Smooth muscle cell (in vitro differentiated cells): ENCODE measurements at regions not wholly inside any gene's neighbourhood (a gene's known extent, or its start where the extent isn't known, plus 50 kb on each side); places are given as distances from the start of the nearest gene placed in this dataset.
A peak's percentile ranks its signal among the peaks of the same experiment; 100 is the strongest.

Experiments
- DNase-seq: peaks from one replicate; lab custom pipeline; 2025; ENCODE audit not compliant: unreplicated experiment; lab: John Stamatoyannopoulos, UW
- H2AFZ ChIP-seq: fragments of 200-600 bp; sonication (generic); 2 replicates; pipeline ENCODE4 v1.6.0; 2016; ENCODE audit warnings: antibody characterized with exemption, low read depth, mild to moderate bottlenecking
- H3F3A ChIP-seq: fragments of 200-600 bp; sonication (generic); 2 replicates; pipeline ENCODE4 v1.6.0; 2017; ENCODE audit warnings: antibody characterized with exemption, low read depth
- H3K27ac ChIP-seq: fragments of 200-600 bp; sonication (generic); 2 replicates; pipeline ENCODE4 v1.5.1; 2016; ENCODE audit warnings: low read depth, mild to moderate bottlenecking
- H3K27me3 ChIP-seq: fragments of 200-600 bp; sonication (generic); 2 replicates; pipeline ENCODE4 v1.6.1; 2016; ENCODE audit warnings: low read depth, mild to moderate bottlenecking
- H3K36me3 ChIP-seq: fragments of 200-600 bp; sonication (generic); 2 replicates; pipeline ENCODE4 v1.5.1; 2016; ENCODE audit warnings: low read depth
- H3K4me1 ChIP-seq: fragments of 200-600 bp; sonication (generic); 2 replicates; pipeline ENCODE4 v1.5.1; 2016; ENCODE audit warnings: low read depth
- H3K4me2 ChIP-seq: fragments of 200-600 bp; sonication (generic); 2 replicates; pipeline ENCODE4 v1.6.0; 2016; ENCODE audit warnings: mild to moderate bottlenecking
- H3K4me3 ChIP-seq: fragments of 200-600 bp; sonication (generic); 2 replicates; pipeline ENCODE4 v1.5.1; 2016; ENCODE audit warnings: mild to moderate bottlenecking
- H3K79me2 ChIP-seq: fragments of 200-600 bp; sonication (generic); 2 replicates; pipeline ENCODE4 v1.6.0; 2016; ENCODE audit warnings: low read depth, mild to moderate bottlenecking
- H3K9ac ChIP-seq: fragments of 200-600 bp; sonication (generic); 2 replicates; pipeline ENCODE4 v1.6.0; 2016; ENCODE audit warnings: low read depth
- H3K9me3 ChIP-seq: fragments of 200-600 bp; sonication (generic); replicated peaks from 2 replicates; pipeline ENCODE4 v1.5.1; 2016; ENCODE audit warnings: low read depth
- H4K20me1 ChIP-seq: fragments of 200-600 bp; sonication (generic); 2 replicates; pipeline ENCODE4 v1.6.0; 2016; ENCODE audit warnings: low read depth
- WGBS: methylation state at CpG from one replicate; pipeline ENCODE4 v1.1.7; 2016; ENCODE audit warnings: low lambda C conversion rate; 5-methylcytosine and 5-hydroxymethylcytosine counted together
- TF ChIP-seq, protein P1 (sequence below): fragments of 200-600 bp; sonication (generic); IDR thresholded peaks from 2 replicates; pipeline ENCODE4 v1.5.1; 2017; ENCODE audit warnings: borderline replicate concordance, mild to moderate bottlenecking, antibody characterized with exemption; ENCODE audit not compliant: insufficient read depth, poor library complexity, severe bottlenecking

- no peaks in the 10 kb centered on the region for H3K27me3 ChIP-seq
- H3K36me3 ChIP-seq = no peaks in the 10 kb centered on the region
- no peak for DNase-seq
- no peaks in the 10 kb centered on the region for H3K79me2 ChIP-seq
- no peak overlapping the region for H3K9ac ChIP-seq
- H2AFZ ChIP-seq = no peak overlapping the region
- H3F3A ChIP-seq = peaks cover 10% of the 10 kb centered on the region
- H3K4me2 ChIP-seq = no peak overlapping the region
- H3K4me3 ChIP-seq = no peak overlapping the region
- WGBS = 87% methylated on average over 2 of the region's 2 CpGs
- TF ChIP-seq, protein P1, sequence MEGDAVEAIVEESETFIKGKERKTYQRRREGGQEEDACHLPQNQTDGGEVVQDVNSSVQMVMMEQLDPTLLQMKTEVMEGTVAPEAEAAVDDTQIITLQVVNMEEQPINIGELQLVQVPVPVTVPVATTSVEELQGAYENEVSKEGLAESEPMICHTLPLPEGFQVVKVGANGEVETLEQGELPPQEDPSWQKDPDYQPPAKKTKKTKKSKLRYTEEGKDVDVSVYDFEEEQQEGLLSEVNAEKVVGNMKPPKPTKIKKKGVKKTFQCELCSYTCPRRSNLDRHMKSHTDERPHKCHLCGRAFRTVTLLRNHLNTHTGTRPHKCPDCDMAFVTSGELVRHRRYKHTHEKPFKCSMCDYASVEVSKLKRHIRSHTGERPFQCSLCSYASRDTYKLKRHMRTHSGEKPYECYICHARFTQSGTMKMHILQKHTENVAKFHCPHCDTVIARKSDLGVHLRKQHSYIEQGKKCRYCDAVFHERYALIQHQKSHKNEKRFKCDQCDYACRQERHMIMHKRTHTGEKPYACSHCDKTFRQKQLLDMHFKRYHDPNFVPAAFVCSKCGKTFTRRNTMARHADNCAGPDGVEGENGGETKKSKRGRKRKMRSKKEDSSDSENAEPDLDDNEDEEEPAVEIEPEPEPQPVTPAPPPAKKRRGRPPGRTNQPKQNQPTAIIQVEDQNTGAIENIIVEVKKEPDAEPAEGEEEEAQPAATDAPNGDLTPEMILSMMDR = no peak
- no peaks in the 10 kb centered on the region for H3K9me3 ChIP-seq
- H3K27ac ChIP-seq = no peak overlapping the region
- no peaks in the 10 kb centered on the region for H4K20me1 ChIP-seq
- H3K4me1 ChIP-seq = no peaks in the 10 kb centered on the region
Measured at GRCh38 chr6:132089173-132089572, 138.0 kb upstream of the CCN2 start.

GRCh38 chr6:132088150-132088549 lies 137.0 kb upstream of the CCN2 start:
- no peak for DNase-seq
- Histone ChIP-seq H4K20me1 (no peaks in the 10 kb centered on the region), H3K79me2 (no peaks in the 10 kb centered on the region), H3K27me3 (no peaks in the 10 kb centered on the region), H3K4me1 (no peaks in the 10 kb centered on the region), H3K36me3 (no peaks in the 10 kb centered on the region), H3K9me3 (no peaks in the 10 kb centered on the region), H3K27ac (no peak overlapping the region), H3F3A (peaks cover 12% of the 10 kb centered on the region), H3K4me3 (no peak overlapping the region), H3K4me2 (no peak overlapping the region), H3K9ac (no peak overlapping the region), H2AFZ (no peak overlapping the region)
- TF ChIP-seq, protein P1 = no peak
- 79% methylated on average over 2 of the region's 2 CpGs for WGBS

DNA sequence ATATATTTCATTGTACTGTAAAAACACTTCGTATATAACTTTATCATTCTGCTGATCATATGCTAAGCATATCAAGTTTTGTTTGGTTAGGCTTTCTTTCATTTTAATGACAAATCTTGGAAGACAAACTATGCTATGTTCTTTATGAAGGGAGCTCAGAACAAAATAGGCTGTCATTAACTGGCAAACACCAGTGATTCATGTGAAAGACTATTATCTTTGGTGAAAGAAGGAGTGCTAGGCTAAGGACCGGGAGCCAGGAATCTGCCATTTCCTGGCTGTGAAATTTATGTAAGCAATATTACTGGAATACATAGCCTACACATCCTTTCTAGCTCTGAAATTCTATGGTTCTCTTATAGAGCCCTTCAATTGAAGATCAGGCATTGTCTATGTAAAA lies 136.2 kb upstream of the CCN2 start:
- peaks cover 12% of the 10 kb centered on the region for H3F3A ChIP-seq
- H3K27me3 ChIP-seq = no peaks in the 10 kb centered on the region
- H3K36me3 ChIP-seq = no peaks in the 10 kb centered on the region
- no peak overlapping the region for H3K4me3 ChIP-seq
- no peaks in the 10 kb centered on the region for H3K4me1 ChIP-seq
- peak overlapping the region; percentile 0 for H3K27ac ChIP-seq
- no peak overlapping the region for H3K9ac ChIP-seq
- DNase-seq = no peak
- H3K4me2 ChIP-seq = peak overlapping the region; percentile 5
- H3K9me3 ChIP-seq = no peaks in the 10 kb centered on the region
- no peaks in the 10 kb centered on the region for H4K20me1 ChIP-seq
- TF ChIP-seq, protein P1 = no peak
- H3K79me2 ChIP-seq = no peaks in the 10 kb centered on the region
- peak overlapping the region; percentile 2 for H2AFZ ChIP-seq
- 58% methylated on average over 2 of the region's 2 CpGs for WGBS

DNA sequence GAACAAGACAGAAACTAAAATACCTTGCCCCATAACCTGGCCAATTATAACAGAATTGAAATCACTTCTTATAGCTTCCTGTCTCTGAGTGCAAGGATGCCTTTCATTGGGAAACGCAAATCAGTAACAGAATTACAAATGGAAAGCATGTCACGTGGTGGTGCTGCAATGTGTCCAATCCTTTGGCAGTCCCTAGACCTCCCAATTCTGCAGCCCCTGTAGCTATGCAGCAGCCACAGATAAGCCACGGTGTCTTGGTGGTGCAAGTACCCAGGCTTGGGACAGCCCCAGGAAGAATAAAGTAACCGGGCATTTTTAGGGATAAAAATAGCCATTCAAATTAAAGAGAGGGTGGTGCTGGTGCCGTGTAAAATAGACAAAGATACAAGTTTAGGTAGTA lies 134.6 kb upstream of the CCN2 start:
- Histone ChIP-seq H3K4me2 (peak overlapping the region; percentile 48), H3K27ac (peak overlapping the region; percentile 97), H3K27me3 (no peaks in the 10 kb centered on the region), H3K9ac (peak overlapping the region; percentile 66), H2AFZ (peak overlapping the region; percentile 60), H3F3A (peaks cover 12% of the 10 kb centered on the region), H3K9me3 (no peaks in the 10 kb centered on the region), H4K20me1 (no peaks in the 10 kb centered on the region), H3K36me3 (no peaks in the 10 kb centered on the region), H3K4me1 (no peaks in the 10 kb centered on the region), H3K4me3 (no peak overlapping the region), H3K79me2 (no peaks in the 10 kb centered on the region)
- WGBS = 83% methylated on average over 5 of the region's 5 CpGs
- DNase-seq = no peak
- TF ChIP-seq, protein P1 = no peak
